Heart left ventricle (tissue), 13 donors: ENCODE measurements at regions not wholly inside any gene's neighbourhood (a gene's known extent, or its start where the extent isn't known, plus 50 kb on each side); places are given as distances from the start of the nearest gene placed in this dataset.

Experiments used
- POLR2A ChIP-seq, 2 donors: fragments of 450-650 bp; IDR thresholded peaks; one replicate each; pipeline ENCODE4 v1.6.1; 2017; ENCODE audit warnings: antibody characterized with exemption in 2 of 2, mild to moderate bottlenecking in 2 of 2, moderate library complexity in 2 of 2
- TF ChIP-seq, protein P1 (sequence below), 12 donors: fragments of 200-600 bp; sonication (generic) in 4 of 12; IDR thresholded peaks; one replicate each; pipeline versions ENCODE4 v1.5.0 to v1.8.0; 2018 to 2022; ENCODE audit warnings: antibody characterized with exemption in 12 of 12, mild to moderate bottlenecking in 5 of 12
- donor health status: ischemic (EF 13 %, LVEDD 7.1; RV severe dilation, severe dysfunction).
- donor health status: DM: no; HTN: yes; CAD: no.
- donor health status: DM: no; HTN: no; CAD: no.
- donor health status: ischemic (EF 25% LVEDD 6.9; RV normal size, moderate dysfunction).
- donor health status: ischemic (EF 25% LVEDD 5.7; RV mildly dilated, moderate dysfunction).
- donor health status: ischemic (EF 35%, LVEDD 5.7; RV mildly dilated, moderate dysfunction).
- donor health status: nonischemic (EF 11% LVEDD 7.7; RV severe dilation, severe dysfunction).
- donor health status: DM: yes; HTN: yes; CAD: no.
- donor health status: PGD.
- donor health status: ischemic (EF 29% LVEDD 5.4; RV normal size, mild dysfunction).
- donor health status: nonischemic (EF 23%, LVEDD 6.1; RV moderate dilation, normal function).

DNA sequence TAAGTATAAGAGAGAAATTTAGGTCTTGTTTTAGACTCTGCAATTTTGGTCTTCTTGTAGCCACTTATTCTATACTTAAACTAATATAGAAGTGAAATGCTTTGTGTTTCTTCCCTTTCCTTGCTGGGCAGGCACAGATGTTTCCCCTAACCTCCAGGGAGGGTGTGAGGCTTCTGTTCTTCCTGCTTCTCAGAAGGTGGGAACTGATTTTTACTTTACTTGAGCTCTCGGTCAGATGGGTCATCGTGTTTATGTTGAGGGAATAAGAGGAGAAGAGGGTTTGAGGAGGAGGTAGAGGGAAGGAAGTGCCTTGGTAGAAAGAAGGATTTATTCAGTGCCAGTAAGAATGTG is 92.5 kb upstream of the CXCR4 start:
- TF ChIP-seq, protein P1, sequence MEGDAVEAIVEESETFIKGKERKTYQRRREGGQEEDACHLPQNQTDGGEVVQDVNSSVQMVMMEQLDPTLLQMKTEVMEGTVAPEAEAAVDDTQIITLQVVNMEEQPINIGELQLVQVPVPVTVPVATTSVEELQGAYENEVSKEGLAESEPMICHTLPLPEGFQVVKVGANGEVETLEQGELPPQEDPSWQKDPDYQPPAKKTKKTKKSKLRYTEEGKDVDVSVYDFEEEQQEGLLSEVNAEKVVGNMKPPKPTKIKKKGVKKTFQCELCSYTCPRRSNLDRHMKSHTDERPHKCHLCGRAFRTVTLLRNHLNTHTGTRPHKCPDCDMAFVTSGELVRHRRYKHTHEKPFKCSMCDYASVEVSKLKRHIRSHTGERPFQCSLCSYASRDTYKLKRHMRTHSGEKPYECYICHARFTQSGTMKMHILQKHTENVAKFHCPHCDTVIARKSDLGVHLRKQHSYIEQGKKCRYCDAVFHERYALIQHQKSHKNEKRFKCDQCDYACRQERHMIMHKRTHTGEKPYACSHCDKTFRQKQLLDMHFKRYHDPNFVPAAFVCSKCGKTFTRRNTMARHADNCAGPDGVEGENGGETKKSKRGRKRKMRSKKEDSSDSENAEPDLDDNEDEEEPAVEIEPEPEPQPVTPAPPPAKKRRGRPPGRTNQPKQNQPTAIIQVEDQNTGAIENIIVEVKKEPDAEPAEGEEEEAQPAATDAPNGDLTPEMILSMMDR (IDR thresholded peaks at IDR 0.05), result no peak
- no peak for TF ChIP-seq POLR2A (IDR thresholded peaks at IDR 0.05)
